ENCODE measurements at regions not wholly inside any gene's neighbourhood (a gene's known extent, or its start where the extent isn't known, plus 50 kb on each side); places are given as distances from the start of the nearest gene placed in this dataset.

DNA sequence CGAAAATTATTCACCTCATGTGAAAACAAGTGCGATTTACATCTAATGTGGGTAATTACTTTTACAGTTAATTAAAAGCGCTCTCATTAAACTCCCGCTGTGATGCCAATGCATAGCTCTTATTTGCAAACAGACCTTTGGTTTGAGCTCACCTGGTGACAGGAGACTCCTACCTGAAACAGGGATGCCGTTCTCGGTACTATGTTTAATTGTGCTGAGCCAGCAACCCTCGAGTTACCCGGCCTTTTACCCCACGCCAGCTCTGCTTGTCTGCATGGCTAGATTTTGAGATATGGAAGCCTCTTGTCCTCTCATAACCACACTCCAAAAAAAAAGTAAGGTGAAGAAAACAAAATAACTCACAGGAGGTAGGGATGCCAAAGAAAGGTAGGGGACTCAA, 690.4 kb upstream of the RBFOX1 start:
- TF ChIP-seq, protein P1, sequence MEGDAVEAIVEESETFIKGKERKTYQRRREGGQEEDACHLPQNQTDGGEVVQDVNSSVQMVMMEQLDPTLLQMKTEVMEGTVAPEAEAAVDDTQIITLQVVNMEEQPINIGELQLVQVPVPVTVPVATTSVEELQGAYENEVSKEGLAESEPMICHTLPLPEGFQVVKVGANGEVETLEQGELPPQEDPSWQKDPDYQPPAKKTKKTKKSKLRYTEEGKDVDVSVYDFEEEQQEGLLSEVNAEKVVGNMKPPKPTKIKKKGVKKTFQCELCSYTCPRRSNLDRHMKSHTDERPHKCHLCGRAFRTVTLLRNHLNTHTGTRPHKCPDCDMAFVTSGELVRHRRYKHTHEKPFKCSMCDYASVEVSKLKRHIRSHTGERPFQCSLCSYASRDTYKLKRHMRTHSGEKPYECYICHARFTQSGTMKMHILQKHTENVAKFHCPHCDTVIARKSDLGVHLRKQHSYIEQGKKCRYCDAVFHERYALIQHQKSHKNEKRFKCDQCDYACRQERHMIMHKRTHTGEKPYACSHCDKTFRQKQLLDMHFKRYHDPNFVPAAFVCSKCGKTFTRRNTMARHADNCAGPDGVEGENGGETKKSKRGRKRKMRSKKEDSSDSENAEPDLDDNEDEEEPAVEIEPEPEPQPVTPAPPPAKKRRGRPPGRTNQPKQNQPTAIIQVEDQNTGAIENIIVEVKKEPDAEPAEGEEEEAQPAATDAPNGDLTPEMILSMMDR (IDR thresholded peaks at IDR 0.05) = no peak
- TF ChIP-seq EP300 (IDR thresholded peaks at IDR 0.05; ENCODE audit: low read depth) = no peak

Data from transverse colon (tissue), 3 donors.